ENCODE measurements at regions not wholly inside any gene's neighbourhood (a gene's known extent, or its start where the extent isn't known, plus 50 kb on each side); places are given as distances from the start of the nearest gene placed in this dataset.

DNA sequence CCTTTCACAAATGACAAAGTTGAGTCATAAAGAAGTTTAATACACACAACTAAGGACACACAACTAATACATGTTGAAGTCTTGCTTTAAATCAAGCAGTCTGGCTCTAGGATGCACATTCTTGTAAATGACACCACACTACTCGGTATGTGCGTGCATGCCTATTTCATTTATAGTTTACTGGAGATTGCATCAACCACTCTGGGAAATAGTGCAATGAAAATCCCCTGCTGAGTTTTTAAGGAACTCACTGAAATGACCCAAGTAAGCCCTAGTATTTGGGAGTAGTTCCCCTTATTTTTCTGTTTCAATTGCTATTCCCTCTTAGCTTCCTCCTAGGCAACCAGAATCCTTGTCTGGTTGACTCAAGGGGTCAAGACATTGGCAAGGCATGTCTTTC lies 160.2 kb upstream of the LARGE1 start:
- Histone ChIP-seq H3K9me3 (no peaks in the 10 kb centered on the region), H3K4me3 (no peak overlapping the region), H3K36me3 (no peaks in the 10 kb centered on the region), H3K4me1 (no peaks in the 10 kb centered on the region), H3K27ac (no peak overlapping the region), H3K27me3 (no peaks in the 10 kb centered on the region)
- DNase-seq, result no peak
- TF ChIP-seq POLR2A (IDR thresholded peaks at IDR 0.05), result no peak
- TF ChIP-seq, protein P1, sequence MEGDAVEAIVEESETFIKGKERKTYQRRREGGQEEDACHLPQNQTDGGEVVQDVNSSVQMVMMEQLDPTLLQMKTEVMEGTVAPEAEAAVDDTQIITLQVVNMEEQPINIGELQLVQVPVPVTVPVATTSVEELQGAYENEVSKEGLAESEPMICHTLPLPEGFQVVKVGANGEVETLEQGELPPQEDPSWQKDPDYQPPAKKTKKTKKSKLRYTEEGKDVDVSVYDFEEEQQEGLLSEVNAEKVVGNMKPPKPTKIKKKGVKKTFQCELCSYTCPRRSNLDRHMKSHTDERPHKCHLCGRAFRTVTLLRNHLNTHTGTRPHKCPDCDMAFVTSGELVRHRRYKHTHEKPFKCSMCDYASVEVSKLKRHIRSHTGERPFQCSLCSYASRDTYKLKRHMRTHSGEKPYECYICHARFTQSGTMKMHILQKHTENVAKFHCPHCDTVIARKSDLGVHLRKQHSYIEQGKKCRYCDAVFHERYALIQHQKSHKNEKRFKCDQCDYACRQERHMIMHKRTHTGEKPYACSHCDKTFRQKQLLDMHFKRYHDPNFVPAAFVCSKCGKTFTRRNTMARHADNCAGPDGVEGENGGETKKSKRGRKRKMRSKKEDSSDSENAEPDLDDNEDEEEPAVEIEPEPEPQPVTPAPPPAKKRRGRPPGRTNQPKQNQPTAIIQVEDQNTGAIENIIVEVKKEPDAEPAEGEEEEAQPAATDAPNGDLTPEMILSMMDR (IDR thresholded peaks at IDR 0.05), result no peak
- no peak for TF ChIP-seq EP300 (IDR thresholded peaks at IDR 0.05)
- TF ChIP-seq POLR2AphosphoS5 (IDR thresholded peaks at IDR 0.05), result no peak
- ATAC-seq (ENCODE audit: low FRiP score in 2 of 2), result no peak
- 88 to 91% methylated on average over 2 of the region's 2 CpGs for WGBS, 2 donors

GRCh38 chr22:34096770-34097169 lies 176.5 kb upstream of the LARGE1 start:
- TF ChIP-seq POLR2A (IDR thresholded peaks at IDR 0.05) (no peak), EP300 (IDR thresholded peaks at IDR 0.05) (no peak)
- TF ChIP-seq, protein P1 (IDR thresholded peaks at IDR 0.05), result no peak
- H3K4me1 ChIP-seq, result no peaks in the 10 kb centered on the region
- ATAC-seq (ENCODE audit: low FRiP score in 2 of 2) (no peak), DNase-seq (no peak)
- no peaks in the 10 kb centered on the region for H3K9me3 ChIP-seq
- no peak overlapping the region for H3K27ac ChIP-seq
- no peaks in the 10 kb centered on the region for H3K27me3 ChIP-seq
- WGBS, 2 donors, result 86 to 96% methylated on average over 3 of the region's 3 CpGs
- H3K36me3 ChIP-seq, result no peaks in the 10 kb centered on the region
- no peak overlapping the region for H3K4me3 ChIP-seq

DNA sequence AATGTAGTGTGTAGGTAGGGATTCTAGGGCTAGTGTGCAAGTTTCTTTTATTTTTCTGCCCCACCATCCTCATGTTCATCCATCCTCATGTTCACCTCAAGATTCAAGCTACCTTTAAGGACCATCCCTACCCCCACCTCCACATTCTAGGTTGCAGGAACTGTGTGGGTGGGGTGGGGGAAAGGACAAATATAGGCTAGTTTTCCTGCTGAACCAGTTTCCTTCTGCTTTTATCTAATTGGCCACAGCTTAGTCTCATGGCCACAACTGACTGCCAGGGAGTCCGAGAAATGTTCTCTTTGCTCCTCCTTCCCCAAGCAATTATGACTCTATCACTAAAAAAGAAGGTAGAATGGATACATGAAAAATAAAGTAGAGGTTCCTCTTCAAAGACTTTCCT lies 179.0 kb upstream of the LARGE1 start:
- Histone ChIP-seq H3K4me1 (no peaks in the 10 kb centered on the region), H3K27ac (no peak overlapping the region), H3K4me3 (no peak overlapping the region), H3K27me3 (no peaks in the 10 kb centered on the region), H3K9me3 (no peaks in the 10 kb centered on the region), H3K36me3 (no peaks in the 10 kb centered on the region)
- DNase-seq (no peak), ATAC-seq (ENCODE audit: low FRiP score in 2 of 2) (no peak)
- 23 to 39% methylated on average over 1 of the region's 1 CpG for WGBS, 2 donors
- TF ChIP-seq EP300 (IDR thresholded peaks at IDR 0.05), result no peak
- TF ChIP-seq, protein P1 (IDR thresholded peaks at IDR 0.05), result no peak
- TF ChIP-seq POLR2AphosphoS5 (IDR thresholded peaks at IDR 0.05), result no peak
- TF ChIP-seq POLR2A (IDR thresholded peaks at IDR 0.05), result no peak

DNA sequence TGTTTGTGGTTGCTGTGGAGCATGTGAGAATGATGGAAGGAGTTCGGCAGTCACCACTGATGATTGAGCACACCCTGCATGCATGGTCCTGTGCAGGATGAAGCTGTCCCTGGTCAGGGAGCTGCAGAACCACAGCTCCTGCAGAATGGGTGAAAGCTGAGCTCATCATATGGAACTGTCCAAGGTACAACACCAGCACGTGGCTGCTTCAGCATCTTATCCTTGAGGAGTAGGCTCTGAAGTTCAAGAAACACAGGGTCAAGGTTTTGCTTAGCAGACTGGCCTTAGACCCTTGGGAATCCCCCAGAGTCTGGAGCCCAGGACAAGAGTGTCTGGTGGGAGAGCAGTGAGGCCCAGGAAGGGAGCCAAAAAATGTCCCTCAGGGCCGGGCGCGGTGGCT lies 182.4 kb upstream of the LARGE1 start:
- H3K27ac ChIP-seq, result no peak overlapping the region
- 84 to 85% methylated on average over 4 to 5 of the region's 5 CpGs for WGBS, 2 donors
- no peak for DNase-seq

More for the DNA sequence above, 182.4 kb upstream of the LARGE1 start:
- H3K9me3 ChIP-seq, result no peaks in the 10 kb centered on the region
- no peak overlapping the region for H3K4me3 ChIP-seq
- TF ChIP-seq EP300 (IDR thresholded peaks at IDR 0.05), result no peak
- no peak for TF ChIP-seq POLR2A (IDR thresholded peaks at IDR 0.05)
- no peak for TF ChIP-seq POLR2AphosphoS5 (IDR thresholded peaks at IDR 0.05)
- TF ChIP-seq, protein P1 (IDR thresholded peaks at IDR 0.05), result no peak
- H3K4me1 ChIP-seq, result no peaks in the 10 kb centered on the region
- ATAC-seq (ENCODE audit: low FRiP score in 2 of 2), result no peak
- H3K27me3 ChIP-seq, result no peaks in the 10 kb centered on the region
- H3K36me3 ChIP-seq, result no peaks in the 10 kb centered on the region

Data from upper lobe of left lung (tissue), 6 donors.